ENCODE measurements at regions not wholly inside any gene's neighbourhood (a gene's known extent, or its start where the extent isn't known, plus 50 kb on each side); places are given as distances from the start of the nearest gene placed in this dataset.

DNA sequence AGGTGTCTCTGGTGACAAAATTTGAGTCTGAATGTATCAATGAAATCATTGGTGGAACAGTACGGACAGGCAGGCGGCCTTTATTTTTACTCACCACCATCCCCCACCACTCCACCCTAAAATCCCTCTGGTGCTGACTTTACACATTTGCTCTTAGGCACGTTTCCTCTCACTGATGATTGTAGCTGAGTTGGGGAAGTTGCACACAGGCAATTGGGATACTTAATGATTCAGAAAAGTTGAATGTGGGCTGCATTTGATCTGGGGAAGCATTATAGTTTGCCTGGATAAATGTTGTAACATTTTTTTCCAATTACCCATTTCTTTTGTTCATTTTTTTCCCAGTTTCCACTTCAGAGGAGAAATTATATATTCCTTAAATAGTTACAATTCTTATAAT lies 658.4 kb downstream of the TLR4 start:
- no peaks in the 10 kb centered on the region for H3K36me3 ChIP-seq (ENCODE audit: low read depth)
- H3K9me3 ChIP-seq (ENCODE audit: insufficient read depth, low read depth): no peaks in the 10 kb centered on the region; the same call in 1 of the 2 replicates
- no peak overlapping the region for H3K4me3 ChIP-seq
- TF ChIP-seq EZH2 (IDR thresholded peaks at IDR 0.05; ENCODE audit: low read depth): no peak
- TF ChIP-seq, protein P1, sequence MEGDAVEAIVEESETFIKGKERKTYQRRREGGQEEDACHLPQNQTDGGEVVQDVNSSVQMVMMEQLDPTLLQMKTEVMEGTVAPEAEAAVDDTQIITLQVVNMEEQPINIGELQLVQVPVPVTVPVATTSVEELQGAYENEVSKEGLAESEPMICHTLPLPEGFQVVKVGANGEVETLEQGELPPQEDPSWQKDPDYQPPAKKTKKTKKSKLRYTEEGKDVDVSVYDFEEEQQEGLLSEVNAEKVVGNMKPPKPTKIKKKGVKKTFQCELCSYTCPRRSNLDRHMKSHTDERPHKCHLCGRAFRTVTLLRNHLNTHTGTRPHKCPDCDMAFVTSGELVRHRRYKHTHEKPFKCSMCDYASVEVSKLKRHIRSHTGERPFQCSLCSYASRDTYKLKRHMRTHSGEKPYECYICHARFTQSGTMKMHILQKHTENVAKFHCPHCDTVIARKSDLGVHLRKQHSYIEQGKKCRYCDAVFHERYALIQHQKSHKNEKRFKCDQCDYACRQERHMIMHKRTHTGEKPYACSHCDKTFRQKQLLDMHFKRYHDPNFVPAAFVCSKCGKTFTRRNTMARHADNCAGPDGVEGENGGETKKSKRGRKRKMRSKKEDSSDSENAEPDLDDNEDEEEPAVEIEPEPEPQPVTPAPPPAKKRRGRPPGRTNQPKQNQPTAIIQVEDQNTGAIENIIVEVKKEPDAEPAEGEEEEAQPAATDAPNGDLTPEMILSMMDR (conservative IDR thresholded peaks at IDR 0.05): no peak
- CTCF ChIA-PET: no interaction called here
- no peaks in the 10 kb centered on the region for H3K27me3 ChIP-seq (ENCODE audit: insufficient read depth, low read depth)
- H3K4me2 ChIP-seq: no peak overlapping the region
- POLR2A ChIA-PET (ENCODE audit: unreplicated experiment): no interaction called here
- H3F3A ChIP-seq (ENCODE audit: insufficient read depth, low read depth): no peaks in the 10 kb centered on the region
- DNase-seq: no peak
- H3K27ac ChIP-seq: no peak overlapping the region
- no peak overlapping the region for H2AFZ ChIP-seq
- H3K4me1 ChIP-seq (replicated peaks; ENCODE audit: insufficient read depth): no peaks in the 10 kb centered on the region
- H3K79me2 ChIP-seq (ENCODE audit: low read depth): no peaks in the 10 kb centered on the region
- no peaks in the 10 kb centered on the region; the same call in 1 of the 2 replicates for H3K9me2 ChIP-seq (ENCODE audit: insufficient read depth)
- intact Hi-C loops (cut with micrococcal nuclease; ENCODE audit: unreplicated experiment): no loop called here
- no TSS peak for BruUV-seq (replicated peaks)
- no peaks in the 10 kb centered on the region for H4K20me1 ChIP-seq (ENCODE audit: insufficient read depth)

DNA sequence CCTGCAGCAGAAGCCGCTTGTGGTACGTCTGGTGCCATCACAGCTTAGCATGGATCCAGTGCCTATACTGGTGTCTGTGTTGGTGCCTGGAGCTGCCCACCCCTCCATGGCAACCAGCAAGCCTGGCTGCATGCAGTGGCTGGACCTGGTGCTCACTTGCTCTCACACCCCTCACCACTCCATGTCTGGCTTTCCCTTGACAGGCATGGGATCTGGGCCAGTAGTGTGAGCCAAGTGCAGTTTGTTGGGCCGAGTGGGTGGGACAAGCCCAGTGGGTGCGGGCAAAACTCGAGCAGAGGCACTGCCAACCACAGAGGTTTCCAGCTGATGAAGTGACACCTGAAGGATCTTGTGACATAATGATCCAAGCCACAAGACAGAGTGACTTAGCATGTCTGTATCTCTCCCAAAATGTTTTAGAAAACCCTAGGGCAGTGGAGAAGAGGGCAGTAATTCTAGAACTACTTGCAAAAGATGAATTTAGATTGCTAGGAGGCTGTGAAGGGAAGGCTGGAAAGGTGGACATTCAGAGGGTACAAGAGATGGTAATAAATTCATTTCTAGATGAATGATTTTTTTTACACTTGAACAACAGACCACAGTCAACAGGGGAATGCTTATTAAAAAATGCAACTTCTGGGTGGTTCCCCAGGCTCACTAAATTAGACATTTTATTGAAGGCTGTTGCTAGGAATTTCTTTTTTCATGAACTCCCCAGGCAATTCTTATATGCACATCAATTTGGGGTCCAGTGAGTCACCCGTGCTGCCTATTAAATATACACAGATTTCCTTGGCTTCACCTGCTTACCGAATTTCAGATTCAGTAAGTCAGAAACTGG lies 660.3 kb downstream of the TLR4 start:
- CTCF ChIA-PET: no interaction called here
- Histone ChIP-seq H3K4me1 (replicated peaks; ENCODE audit: insufficient read depth) (no peaks in the 10 kb centered on the region), H4K20me1 (ENCODE audit: insufficient read depth) (no peaks in the 10 kb centered on the region), H3K27me3 (ENCODE audit: insufficient read depth, low read depth) (no peaks in the 10 kb centered on the region), H3K27ac (no peak overlapping the region), H3F3A (ENCODE audit: insufficient read depth, low read depth) (no peaks in the 10 kb centered on the region), H3K79me2 (ENCODE audit: low read depth) (no peaks in the 10 kb centered on the region), H3K36me3 (ENCODE audit: low read depth) (no peaks in the 10 kb centered on the region), H3K4me2 (no peak overlapping the region), H3K9me2 (ENCODE audit: insufficient read depth) (no peaks in the 10 kb centered on the region), H3K4me3 (no peak overlapping the region), H3K9me3 (ENCODE audit: insufficient read depth, low read depth) (no peaks in the 10 kb centered on the region; the same call in 1 of the 2 replicates), H2AFZ (no peak overlapping the region)
- DNase-seq: no peak
- intact Hi-C loops (cut with micrococcal nuclease; ENCODE audit: unreplicated experiment): no loop called here
- POLR2A ChIA-PET (ENCODE audit: unreplicated experiment): no interaction called here
- BruUV-seq (replicated peaks): no TSS peak
- TF ChIP-seq, protein P1 (conservative IDR thresholded peaks at IDR 0.05): no peak
- TF ChIP-seq EZH2 (IDR thresholded peaks at IDR 0.05; ENCODE audit: low read depth): no peak

DNA sequence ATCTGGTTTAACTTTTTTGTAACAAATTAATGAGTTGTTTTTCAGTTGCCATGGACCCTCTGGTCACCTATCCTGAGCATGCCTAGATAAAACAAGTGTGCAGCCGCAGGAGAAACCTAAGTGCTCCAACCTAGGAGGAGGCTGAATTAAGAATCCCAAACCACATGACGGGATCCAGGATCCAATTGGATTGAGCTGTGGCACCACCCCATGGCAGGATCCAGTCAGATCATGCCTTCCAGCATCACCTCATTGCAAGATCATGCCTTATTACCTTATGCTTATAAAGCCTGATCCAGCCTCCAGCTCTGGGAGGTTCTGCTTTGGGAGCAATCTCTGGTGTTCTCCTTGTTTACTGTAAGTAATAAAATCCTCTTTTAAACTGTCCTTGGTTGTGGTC lies 662.0 kb downstream of the TLR4 start:
- intact Hi-C loops (cut with micrococcal nuclease; ENCODE audit: unreplicated experiment): no loop called here
- Histone ChIP-seq H3K4me1 (replicated peaks; ENCODE audit: insufficient read depth) (no peaks in the 10 kb centered on the region), H3K4me3 (no peak overlapping the region), H3K36me3 (ENCODE audit: low read depth) (no peaks in the 10 kb centered on the region), H3K4me2 (no peak overlapping the region), H3K79me2 (ENCODE audit: low read depth) (no peaks in the 10 kb centered on the region), H3K27ac (no peak overlapping the region), H4K20me1 (ENCODE audit: insufficient read depth) (no peaks in the 10 kb centered on the region), H3F3A (ENCODE audit: insufficient read depth, low read depth) (no peaks in the 10 kb centered on the region), H3K27me3 (ENCODE audit: insufficient read depth, low read depth) (no peaks in the 10 kb centered on the region), H3K9me3 (ENCODE audit: insufficient read depth, low read depth) (no peaks in the 10 kb centered on the region; the same call in 1 of the 2 replicates), H3K9me2 (ENCODE audit: insufficient read depth) (no peaks in the 10 kb centered on the region), H2AFZ (no peak overlapping the region)
- no TSS peak for BruUV-seq (replicated peaks)
- no peak for DNase-seq
- ChIA-PET POLR2A (ENCODE audit: unreplicated experiment) (no interaction called here), CTCF (no interaction called here)
- no peak for TF ChIP-seq EZH2 (IDR thresholded peaks at IDR 0.05; ENCODE audit: low read depth)
- TF ChIP-seq, protein P1 (conservative IDR thresholded peaks at IDR 0.05): no peak
